ENCODE measurements at regions not wholly inside any gene's neighbourhood (a gene's known extent, or its start where the extent isn't known, plus 50 kb on each side); places are given as distances from the start of the nearest gene placed in this dataset.

DNA sequence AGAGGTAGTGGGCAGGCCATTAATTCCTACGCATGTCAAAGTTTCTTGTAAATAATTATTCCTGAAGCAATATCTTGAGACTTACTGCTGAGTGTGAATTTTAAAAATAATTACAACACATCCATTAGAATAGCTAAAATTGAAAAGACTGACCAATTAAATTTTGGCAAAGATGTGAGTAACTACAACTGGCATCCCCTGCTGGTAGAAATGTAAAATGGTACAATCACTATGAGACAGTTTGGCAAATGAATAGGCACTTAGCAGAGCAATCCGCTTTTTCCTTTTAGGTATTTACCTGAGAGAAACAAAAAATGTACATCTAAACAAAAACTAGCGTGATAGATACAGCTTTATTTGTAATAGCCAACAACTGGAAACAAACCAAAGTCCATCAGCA is 798.9 kb downstream of the BRINP3 start:
- TF ChIP-seq RARB (CRISPR knock-in tag; IDR thresholded peaks at IDR 0.05) = no peak
- TF ChIP-seq GLIS3 (CRISPR knock-in tag; IDR thresholded peaks at IDR 0.05) = no peak
- TF ChIP-seq CSRNP3 (CRISPR knock-in tag; IDR thresholded peaks at IDR 0.05) = no peak
- TF ChIP-seq TSHZ2 (CRISPR knock-in tag; IDR thresholded peaks at IDR 0.05) = no peak
- TF ChIP-seq BACH2 (CRISPR knock-in tag; IDR thresholded peaks at IDR 0.05; ENCODE audit: borderline replicate concordance) = no peak

Data from SK-N-SH treated with all-trans-retinoic acid at 6 μM for 48 hours (cell line).